Hypothalamus (tissue), 51 donors: ENCODE measurements at regions not wholly inside any gene's neighbourhood (a gene's known extent, or its start where the extent isn't known, plus 50 kb on each side); places are given as distances from the start of the nearest gene placed in this dataset.
"Not testable (repeated sequence)": the region's sequence is repeated elsewhere in the genome, so short reads cannot be mapped to it uniquely, and the experiment has no call there.

Source experiments
- DNase-seq, 51 donors: peaks; one replicate each; lab custom pipeline; 2025; lab: John Stamatoyannopoulos, UW

DNA sequence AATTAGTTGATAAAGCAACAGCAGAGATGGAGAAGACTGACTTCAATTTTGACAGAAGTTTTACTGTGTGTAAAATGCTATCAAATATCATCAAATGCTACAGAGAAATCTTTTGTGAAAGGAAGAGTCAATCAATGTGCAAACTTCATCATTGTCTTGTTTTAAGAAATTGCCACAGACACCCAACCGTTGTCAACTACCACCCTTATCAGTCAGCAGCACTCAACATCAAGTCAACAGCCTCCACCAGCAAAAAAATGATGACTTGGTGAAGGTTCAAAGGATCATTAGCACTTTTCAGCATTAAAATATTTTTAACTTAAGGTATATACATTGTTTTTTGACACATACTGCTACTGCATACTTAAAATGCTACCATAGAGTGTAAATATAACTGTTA is 888.8 kb downstream of the CDH18 start:
- no peak for DNase-seq

DNA sequence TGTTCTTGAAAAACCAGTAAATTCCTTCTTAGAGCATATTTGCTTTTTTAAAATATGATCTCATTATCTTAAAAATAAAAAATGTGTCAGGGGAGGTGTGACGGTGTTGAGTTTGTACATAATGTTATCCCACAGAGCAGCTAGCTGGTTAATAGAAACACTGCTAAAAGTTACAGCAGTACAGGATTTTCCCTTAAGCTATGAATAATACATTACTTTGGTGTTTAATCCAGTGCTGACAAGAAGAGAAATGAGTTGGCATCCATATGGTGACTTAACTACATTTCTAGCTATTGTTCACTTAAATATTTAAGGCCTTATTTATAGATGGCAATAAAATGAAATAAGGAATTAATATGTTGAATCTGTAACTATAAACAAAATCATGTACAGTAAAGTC is 883.1 kb downstream of the CDH18 start:
- no peak for DNase-seq

DNA sequence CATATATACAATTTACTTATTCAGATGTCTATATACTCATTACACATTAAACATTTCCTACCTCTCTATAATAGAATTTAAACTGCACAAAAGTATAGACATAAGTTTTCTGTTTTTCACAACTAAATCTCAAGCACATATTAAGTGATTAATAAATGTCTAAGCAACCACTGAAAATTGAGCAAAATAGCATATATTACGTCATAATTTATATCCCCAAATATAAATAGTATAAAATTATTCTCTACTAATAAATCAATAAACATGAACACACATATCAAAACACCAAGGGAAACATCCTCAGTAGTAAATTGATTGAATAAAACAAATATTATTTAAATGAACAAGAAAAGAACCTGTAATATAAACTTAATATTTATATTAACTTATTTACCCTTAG is 865.1 kb downstream of the CDH18 start:
- DNase-seq, result no peak

DNA sequence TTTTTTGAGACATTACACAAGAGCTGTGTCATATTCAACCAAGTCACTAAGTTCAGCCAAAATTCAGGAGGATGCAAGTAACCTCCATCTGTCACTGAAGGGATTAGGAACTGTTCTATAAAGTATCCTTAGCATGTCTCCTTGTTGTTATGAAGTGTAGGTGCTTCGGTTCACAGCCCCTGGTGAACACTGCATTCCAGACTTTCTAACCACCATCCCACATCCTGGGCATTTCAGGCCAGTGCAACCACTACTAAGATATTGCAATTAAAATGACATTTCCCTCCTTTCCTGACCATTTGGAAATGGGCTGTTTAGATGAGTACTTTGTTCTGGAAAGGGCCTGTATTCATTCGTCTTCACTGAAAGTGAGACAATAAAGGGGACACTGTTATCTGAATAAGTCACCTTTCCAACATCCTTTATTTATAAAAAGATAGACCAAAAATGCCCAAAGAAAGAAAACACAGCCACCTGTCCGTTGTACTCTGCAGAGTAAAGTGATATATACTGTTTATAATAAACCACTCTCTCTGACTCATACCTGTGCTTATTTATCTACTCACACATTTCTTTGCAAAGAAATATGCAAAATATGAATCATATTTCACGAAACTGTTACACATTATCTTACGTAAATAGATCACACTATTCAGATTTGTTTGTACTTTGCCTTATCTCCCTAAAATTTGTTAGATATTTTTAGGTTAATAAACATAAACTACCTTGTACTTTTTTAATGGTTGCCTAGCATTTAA is 861.9 kb downstream of the CDH18 start:
- no peak for DNase-seq

DNA sequence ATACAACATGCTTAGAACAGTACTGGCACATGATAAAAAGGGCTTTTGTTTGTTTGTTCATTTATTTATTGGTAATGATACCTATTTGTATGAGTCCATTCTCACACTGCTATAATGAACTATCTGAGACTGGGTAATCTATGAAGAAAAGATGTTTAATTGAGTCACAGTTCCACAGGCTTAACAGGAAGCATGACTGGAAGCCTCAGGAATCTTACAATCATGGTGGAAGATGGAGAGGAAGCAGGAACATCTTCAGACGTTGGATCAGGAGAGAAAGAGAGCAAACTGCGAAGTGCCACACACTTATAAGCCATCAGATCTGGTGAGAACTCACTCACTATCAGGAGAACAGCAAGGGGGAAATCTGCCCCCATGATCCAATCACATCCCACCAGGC is 847.7 kb downstream of the CDH18 start:
- DNase-seq, result no peak

DNA sequence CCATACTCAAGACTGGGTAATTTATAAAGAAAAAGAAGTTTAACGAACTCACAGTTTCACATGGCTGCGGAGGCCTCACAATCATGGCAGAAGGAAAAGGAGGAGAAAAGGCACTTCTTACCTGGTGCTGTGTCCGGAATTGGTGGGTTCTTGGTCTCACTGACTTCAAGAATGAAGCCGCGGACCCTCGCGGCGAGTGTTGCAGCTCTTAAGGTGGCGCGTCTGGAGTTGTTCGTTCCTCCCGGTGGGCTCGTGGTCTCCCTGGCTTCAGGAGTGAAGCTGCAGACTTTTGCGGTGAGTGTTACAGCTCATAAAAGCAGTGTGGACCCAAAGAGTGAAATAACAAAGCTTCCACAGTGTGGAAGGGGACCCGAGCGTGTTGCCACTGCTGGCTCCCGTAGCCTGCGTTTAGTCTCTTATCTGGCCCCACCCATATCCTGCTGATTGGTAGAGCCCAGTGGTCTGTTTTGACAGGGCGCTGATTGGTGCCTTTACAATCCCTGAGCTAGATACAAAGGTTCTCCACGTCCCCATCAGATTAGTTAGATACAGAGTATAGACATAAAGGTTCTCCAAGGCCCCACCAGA is 846.0 kb downstream of the CDH18 start:
- DNase-seq, result not testable (repeated sequence)

DNA sequence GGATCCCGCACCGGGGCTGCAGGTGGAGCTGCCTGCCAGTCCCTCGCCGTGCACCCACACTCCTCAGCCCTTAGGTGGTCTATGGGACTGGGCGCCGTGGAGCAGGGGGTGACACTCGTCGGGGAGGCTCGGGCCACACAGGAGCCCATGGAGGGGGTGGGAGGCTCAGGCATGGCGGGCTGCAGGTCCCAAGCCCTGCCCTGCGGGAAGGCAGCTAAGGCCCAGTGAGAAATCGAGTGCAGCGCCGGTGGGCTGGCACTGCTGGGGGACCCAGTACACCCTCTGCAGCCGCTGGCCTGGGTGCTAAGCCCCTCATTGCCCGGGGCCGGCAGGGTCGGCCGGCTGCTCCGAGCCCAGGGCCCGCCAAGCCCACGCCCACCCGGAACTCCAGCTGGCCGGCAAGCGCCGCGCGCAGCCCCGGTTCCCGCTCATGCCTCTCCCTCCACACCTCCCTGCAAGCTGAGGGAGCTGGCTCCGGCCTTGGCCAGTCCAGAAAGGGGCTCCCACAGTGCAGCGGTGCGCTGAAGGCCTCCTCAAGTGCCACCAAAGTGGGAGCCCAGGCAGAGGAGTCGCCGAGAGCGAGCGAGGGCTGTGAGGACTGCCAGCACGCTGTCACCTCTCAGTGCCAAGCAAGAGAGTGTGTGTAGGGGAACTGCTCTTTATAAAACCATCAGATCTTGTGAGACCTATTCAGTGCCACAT is 845.1 kb downstream of the CDH18 start:
- not testable (repeated sequence) for DNase-seq

DNA sequence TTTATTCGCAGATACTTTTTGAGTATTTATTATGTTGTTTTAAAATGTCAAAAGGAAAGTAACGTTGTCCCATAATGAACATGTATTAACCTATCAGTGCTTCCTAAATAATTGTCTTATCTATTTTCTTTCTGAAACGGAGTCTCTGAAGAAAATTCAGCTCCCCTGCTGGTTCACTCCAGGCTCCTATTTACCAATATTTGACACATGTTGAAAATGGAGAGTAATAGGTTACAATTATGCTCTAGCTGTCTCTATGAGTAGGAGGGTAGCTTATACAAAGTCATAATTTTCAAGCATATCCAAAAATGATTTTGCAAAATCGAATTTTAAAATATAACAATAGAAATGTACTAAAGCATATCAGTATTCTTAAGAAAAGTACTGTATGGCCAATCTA is 844.1 kb downstream of the CDH18 start:
- no peak for DNase-seq

DNA sequence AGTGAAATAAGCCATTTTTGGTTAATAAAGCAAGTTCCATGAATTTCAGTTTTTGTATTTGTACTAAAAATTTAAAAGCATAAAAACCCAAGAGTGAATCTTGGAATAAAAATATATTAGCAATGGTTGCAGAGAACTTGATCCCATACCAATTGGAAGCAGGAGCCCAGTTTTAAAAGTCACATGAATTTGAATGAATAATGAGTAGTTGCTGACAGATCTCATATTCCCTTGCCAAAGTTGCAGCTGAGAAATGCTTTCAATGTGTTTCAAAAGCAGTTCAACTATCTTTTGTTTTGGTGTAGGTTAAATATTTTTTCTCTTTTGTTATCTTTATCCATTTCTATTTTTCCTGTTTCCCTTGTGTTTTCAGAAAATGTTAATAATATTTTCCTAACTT is 818.6 kb downstream of the CDH18 start:
- DNase-seq, result no peak

DNA sequence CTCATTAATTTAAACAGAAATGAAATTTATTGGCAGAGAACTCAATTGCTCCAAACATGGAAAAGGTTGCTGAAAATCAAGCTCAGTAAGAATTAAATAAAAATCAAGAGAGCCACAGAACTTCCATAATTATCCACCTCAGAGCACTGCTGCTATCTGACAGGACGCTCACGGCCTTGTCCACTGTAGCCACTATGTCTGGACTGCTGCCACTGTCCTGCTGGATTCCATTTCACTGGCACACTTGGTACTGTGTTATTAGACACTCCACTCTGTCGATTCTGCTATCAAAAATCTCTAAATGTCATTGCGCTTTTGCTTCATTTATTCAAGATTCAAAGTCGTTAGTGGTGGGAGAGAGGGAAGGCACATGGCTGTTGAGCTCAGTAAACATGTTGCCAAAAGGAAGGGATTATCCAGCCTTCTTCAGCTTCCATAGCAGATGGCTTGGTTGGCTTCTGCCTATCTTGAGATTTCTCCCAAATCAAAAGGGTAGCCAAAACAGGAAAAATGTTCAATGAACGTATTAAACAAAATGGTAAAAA is 815.0 kb downstream of the CDH18 start:
- no peak for DNase-seq

DNA sequence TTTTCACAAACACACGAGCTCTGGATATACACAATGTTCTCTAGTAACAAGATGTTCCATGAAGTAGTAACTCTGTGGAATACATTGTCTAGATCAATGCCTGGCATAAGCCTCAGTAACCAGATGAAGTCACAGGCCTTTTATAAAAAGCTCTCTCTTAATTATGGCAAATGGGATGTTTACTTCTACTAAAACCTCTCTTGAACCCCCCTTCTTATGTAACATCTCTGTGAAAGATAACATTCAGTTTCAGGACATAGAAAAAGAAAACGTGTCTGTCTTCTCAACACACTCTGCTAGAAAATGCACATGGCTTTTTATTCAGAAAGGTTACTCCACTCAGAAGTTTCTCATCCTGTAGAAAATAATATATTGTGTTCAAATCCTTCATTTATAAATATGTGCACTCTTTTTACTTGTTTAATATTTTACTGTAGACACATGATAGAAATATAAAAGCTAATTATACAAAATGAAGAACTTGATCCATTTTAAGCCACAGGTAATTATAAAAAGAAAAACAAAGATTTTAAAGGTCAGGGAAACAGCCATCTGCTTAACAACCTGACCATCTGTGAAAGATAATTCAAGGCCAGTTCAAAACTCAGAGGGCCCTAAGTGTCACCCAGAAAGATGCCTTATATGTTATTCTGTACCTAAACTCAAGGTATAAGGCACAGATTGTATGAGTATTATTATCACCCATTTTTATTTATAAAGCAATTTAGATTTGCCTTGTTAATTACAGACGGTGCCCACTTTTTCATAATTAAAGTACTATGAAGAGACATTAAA is 812.0 kb downstream of the CDH18 start:
- DNase-seq, result no peak

DNA sequence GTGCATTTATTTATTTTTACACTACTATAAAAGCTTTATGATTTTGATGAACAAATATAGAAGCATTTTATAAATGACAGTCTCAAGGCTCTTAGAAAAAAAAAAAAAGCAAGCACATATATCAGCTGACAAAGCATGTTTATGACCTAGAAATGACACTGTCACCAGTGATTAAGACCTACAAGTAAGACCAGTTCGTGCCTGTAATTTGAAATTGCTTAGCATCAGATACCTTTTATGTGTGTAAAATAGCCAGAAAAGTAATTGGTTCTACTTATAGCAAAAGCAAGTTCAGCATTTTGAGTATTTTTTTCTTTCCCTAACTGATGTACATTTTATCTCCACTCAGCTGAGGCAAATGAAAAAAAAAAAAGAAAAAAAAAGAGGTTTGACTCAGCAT is 808.4 kb downstream of the CDH18 start:
- no peak for DNase-seq

DNA sequence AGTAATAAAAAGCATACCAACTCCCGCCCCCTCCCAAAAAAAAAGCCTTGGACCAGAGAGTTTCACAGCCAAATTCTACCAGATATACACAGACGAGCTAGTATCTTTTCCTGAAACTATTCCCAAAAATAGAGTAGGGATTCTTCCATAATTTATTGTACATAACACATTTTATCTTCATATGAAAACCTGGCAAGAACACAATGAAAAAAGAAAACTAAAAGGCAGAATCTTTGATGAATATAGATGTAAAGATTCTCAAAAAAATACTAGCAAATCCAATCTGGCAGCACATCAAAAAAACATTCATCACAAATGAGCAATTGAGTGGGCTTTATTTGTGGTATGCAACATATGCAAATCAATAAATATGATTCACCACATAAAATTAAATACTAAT is 798.8 kb downstream of the CDH18 start:
- no peak for DNase-seq

DNA sequence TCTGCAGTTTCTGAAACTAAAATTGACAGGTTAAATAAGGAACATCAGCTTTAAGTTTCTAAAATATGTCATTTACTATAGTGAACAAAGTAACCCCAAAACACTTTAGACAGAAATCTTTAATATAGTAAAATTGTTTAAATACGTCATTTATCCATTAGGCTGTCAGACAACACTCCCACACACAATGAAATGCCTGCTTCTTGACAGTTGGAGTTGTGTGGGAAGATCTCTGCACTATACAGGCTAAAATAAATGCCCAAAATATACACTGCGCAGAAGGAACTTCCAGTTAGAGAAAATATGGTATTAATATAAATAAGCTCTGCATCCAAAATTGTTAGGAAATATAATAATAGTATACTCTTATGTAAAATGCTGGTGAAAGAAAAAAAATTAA is 794.4 kb downstream of the CDH18 start:
- no peak for DNase-seq

DNA sequence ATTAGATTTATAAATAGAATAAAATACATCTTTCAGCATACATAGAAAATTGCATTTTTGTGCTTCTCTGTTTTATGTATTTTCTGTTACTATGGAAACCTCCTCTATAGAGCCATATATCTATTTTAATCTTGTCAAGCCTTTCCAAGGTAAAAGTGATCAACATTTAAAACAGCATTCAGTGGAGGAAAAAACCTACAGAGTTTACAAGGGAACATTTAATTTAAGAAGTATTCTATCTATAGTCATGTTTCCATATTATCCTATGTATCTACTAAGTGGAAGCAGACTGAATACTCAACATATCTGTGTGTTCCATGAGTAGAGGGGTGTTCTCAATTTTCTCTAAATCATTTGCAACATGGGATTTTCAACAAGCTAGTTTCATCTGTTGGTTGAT is 791.4 kb downstream of the CDH18 start:
- DNase-seq, result no peak

DNA sequence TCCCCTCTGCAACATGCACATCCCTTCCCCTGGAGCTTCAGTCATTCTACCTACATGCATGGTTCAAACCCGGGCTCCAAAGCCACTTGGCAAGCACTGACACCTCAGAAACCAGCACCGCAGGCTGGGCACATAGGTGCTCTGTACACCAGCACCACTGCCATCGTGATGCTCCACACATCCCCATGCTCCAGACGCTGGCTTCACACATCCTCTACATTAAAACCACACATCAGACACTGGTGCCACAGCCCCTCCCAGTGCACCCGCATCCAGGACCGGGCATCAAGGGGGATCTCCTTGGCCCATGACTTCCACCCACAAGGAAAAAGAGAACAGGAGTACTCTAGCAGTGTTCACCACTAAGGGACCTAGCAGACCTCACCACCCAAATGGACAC is 787.7 kb downstream of the CDH18 start:
- no peak for DNase-seq

DNA sequence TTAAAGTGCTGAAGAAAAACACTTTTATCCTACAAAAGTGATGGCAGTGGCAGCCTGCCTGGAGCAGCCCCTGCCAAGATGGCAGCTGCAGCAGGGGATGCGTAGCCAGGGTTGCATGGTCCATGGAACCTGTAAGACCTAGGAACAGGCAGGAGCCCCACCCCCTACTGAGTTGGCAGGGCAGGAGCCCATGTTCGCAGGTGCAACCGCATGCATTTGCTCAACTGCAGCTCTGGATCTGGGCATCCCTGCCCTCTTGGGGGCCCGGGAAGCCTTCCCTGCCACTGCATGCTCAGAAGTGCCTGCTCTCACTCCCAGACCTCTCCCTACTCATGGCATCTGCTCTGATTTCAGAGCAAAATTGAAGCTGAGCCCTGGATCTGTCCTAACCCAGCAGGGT is 779.6 kb downstream of the CDH18 start:
- no peak for DNase-seq

DNA sequence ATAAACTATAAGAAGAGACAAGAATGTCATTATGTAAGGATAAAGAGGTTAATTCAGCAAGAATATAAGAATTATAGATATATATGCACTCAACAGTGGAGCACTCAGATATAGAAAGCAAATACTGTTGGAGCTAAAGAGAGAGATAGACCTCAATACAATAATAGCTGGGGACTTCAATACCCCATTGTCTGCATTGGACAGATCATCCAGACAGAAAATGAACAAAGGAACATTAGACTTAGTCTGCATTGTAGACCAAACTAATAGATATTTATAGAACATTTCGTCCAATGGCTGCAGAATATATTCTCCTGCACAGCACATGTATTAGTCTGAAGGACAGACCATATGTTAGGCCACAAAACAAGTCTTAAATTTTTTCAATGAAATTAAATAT is 777.1 kb downstream of the CDH18 start:
- DNase-seq, result peak in 1 of 51 donors; percentile 16

DNA sequence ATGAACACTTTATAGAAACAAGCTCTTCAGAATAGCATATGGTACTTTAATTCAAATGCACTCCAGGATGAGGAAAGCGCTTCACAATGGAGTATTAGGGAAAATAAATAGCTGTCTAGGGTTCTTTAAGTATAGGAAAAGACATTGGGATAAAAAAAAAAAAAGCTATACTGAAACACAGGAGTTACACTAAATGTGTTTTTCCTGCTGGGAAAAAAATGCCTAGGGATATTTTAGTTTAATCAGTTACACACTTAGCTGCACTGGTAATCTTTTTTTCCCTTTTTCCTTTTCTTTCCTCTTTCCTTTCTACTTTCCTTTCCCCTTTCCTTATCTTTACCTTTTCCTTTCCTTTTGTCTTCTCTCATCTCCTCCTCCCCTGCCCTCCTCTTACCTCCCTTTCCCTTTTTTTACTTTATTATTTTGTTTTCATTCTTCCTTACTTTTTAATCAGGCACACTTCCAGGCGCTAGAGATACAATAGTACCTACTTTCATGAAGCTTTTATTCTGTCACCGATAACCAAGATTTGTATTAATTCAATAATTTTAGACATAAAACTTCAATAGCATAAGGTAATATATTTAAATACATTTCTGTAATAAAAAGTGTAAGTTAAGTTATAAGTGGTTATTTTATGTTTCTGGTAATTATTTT is 758.7 kb downstream of the CDH18 start:
- DNase-seq, result no peak

DNA sequence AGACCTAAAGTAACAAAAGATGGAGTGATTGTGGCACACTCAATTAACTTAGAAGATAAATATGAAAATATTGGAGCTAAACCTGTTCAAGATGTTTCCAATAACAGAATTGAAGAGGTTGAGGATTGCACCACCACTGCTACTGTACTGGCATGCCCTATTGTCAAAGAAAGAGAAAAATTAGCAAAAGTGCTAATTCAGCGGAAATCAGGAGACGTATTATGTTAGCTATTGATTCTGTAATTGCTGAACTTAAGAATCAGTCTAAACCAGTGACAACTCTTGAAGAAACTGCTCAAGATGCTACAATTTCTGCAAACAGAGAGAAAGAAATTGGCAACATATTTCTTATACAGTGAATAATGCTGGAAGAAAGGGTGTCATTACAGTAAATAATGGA is 754.4 kb downstream of the CDH18 start:
- no peak for DNase-seq
